GM23338 (cell line): ENCODE measurements at regions not wholly inside any gene's neighbourhood (a gene's known extent, or its start where the extent isn't known, plus 50 kb on each side); places are given as distances from the start of the nearest gene placed in this dataset.

Source experiments
- ATAC-seq: fragments of 200-7000 bp; cut with Tn5 transposase; 3 replicates; pipeline ENCODE4 v1.9.1; 2020
- DNase-seq: peaks from one replicate; pipeline ENCODE4 v3.0.0-alpha.2; 2015; ENCODE audit warnings: low spot score
- H2AFZ ChIP-seq: fragments of 200-600 bp; sonication (generic); 2 replicates; pipeline ENCODE4 v1.8.0; 2016; ENCODE audit warnings: antibody characterized with exemption, mild to moderate bottlenecking, moderate library complexity
- H3F3A ChIP-seq: fragments of 200-600 bp; sonication (generic); replicated peaks from 2 replicates; pipeline ENCODE4 v1.8.0; 2017; ENCODE audit warnings: antibody characterized with exemption, mixed run types, low read depth
- H3K27ac ChIP-seq: fragments of 200-600 bp; sonication (generic); 2 replicates; pipeline ENCODE4 v1.6.1; 2016; ENCODE audit warnings: low read depth
- H3K27me3 ChIP-seq: fragments of 200-600 bp; sonication (generic); 2 replicates; pipeline ENCODE4 v1.8.0; 2016; ENCODE audit warnings: mild to moderate bottlenecking, mixed run types, moderate library complexity; ENCODE audit not compliant: insufficient read depth
- H3K36me3 ChIP-seq: fragments of 200-600 bp; sonication (generic); 2 replicates; pipeline ENCODE4 v1.8.0; 2016; ENCODE audit warnings: mild to moderate bottlenecking; ENCODE audit not compliant: insufficient read depth
- H3K4me1 ChIP-seq: fragments of 200-600 bp; sonication (generic); 2 replicates; pipeline ENCODE4 v1.8.0; 2016; ENCODE audit warnings: mild to moderate bottlenecking, moderate library complexity; ENCODE audit not compliant: insufficient read depth
- H3K4me2 ChIP-seq: fragments of 200-600 bp; sonication (generic); 2 replicates; pipeline ENCODE4 v1.7.1; 2017; ENCODE audit warnings: mixed run types
- H3K4me3 ChIP-seq: fragments of 200-600 bp; sonication (generic); 2 replicates; pipeline ENCODE4 v1.6.1; 2016; ENCODE audit warnings: mixed run types
- H3K79me2 ChIP-seq: fragments of 200-600 bp; sonication (generic); replicated peaks from 2 replicates; pipeline ENCODE4 v1.8.0; 2017; ENCODE audit warnings: mild to moderate bottlenecking; ENCODE audit not compliant: insufficient read depth
- H3K9me2 ChIP-seq: fragments of 200-600 bp; sonication (generic); 2 replicates; pipeline ENCODE4 v1.8.0; 2017; ENCODE audit not compliant: insufficient read depth
- H4K20me1 ChIP-seq: fragments of 200-600 bp; sonication (generic); replicated peaks from 2 replicates; pipeline ENCODE4 v1.8.0; 2017; ENCODE audit warnings: mild to moderate bottlenecking; ENCODE audit not compliant: insufficient read depth
- H3K27ac Mint-ChIP-seq: 2 replicates; pipeline ENCODE4 v1.8.0; 2020; ENCODE audit warnings: inconsistent platforms, mild to moderate bottlenecking, moderate library complexity, mixed read lengths
- H3K27me3 Mint-ChIP-seq: 3 replicates; pipeline ENCODE4 v1.8.0; 2022; ENCODE audit warnings: low read depth, mild to moderate bottlenecking, moderate library complexity, mixed read lengths, inconsistent platforms; ENCODE audit not compliant: insufficient read depth, poor library complexity
- H3K36me3 Mint-ChIP-seq: 3 replicates; pipeline ENCODE4 v1.8.0; 2021; ENCODE audit warnings: low read depth, mild to moderate bottlenecking, inconsistent platforms, moderate library complexity, mixed read lengths
- H3K4me1 Mint-ChIP-seq: 3 replicates; pipeline ENCODE4 v1.8.0; 2020; ENCODE audit warnings: mild to moderate bottlenecking, inconsistent platforms, mixed read lengths
- H3K4me3 Mint-ChIP-seq: 3 replicates; pipeline ENCODE4 v1.8.0; 2021; ENCODE audit warnings: moderate library complexity, mild to moderate bottlenecking, inconsistent platforms, mixed read lengths
- H3K9me3 Mint-ChIP-seq: 3 replicates; pipeline ENCODE4 v1.8.0; 2020; ENCODE audit warnings: moderate library complexity, mild to moderate bottlenecking, inconsistent platforms, mixed read lengths
- CREB1 ChIP-seq: fragments of 250-450 bp; sonication (Bioruptor Pico); IDR thresholded peaks from 2 replicates; pipeline ENCODE4 v1.5.0; 2020; ENCODE audit warnings: low read depth, mild to moderate bottlenecking, moderate library complexity
- EZH2 ChIP-seq: fragments of 200-600 bp; sonication (generic); IDR thresholded peaks from one replicate; pipeline ENCODE4 v1.8.0; 2017; ENCODE audit warnings: antibody characterized with exemption, mild to moderate bottlenecking, low read depth; ENCODE audit not compliant: unreplicated experiment
- EZH2phosphoT487 ChIP-seq: fragments of 200-600 bp; sonication (generic); IDR thresholded peaks from one replicate; pipeline ENCODE4 v1.8.1; 2018; ENCODE audit warnings: antibody characterized with exemption; ENCODE audit not compliant: unreplicated experiment
- JUNB ChIP-seq: IDR thresholded peaks from one replicate; pipeline ENCODE4 v1.6.1; 2016; ENCODE audit warnings: antibody characterized with exemption; ENCODE audit not compliant: unreplicated experiment
- NANOG ChIP-seq: IDR thresholded peaks from 2 replicates; pipeline ENCODE4 v1.6.1; 2016; ENCODE audit warnings: antibody characterized with exemption, borderline replicate concordance
- POLR2AphosphoS5 ChIP-seq: IDR thresholded peaks from 2 replicates; pipeline ENCODE4 v1.6.1; 2016; ENCODE audit warnings: antibody characterized with exemption, low read depth
- REST ChIP-seq: IDR thresholded peaks from one replicate; pipeline ENCODE4 v1.6.1; 2018; ENCODE audit warnings: antibody characterized with exemption; ENCODE audit not compliant: unreplicated experiment
- STAT1 ChIP-seq: IDR thresholded peaks from one replicate; pipeline ENCODE4 v1.6.1; 2016; ENCODE audit warnings: antibody characterized with exemption; ENCODE audit not compliant: unreplicated experiment
- ZNF114 ChIP-seq: fragments of 250-450 bp; sonication (Bioruptor Pico); IDR thresholded peaks from 2 replicates; pipeline ENCODE4 v1.5.0; 2020; ENCODE audit warnings: mild to moderate bottlenecking, moderate library complexity
- ZNF331 ChIP-seq: fragments of 250-450 bp; sonication (Bioruptor Pico); IDR thresholded peaks from 2 replicates; pipeline ENCODE4 v1.5.0; 2020; ENCODE audit warnings: low read depth, mild to moderate bottlenecking, moderate library complexity
- TF ChIP-seq, protein P1 (sequence below), 2 experiments: fragments of 200-600 bp in 1 of 2; sonication (generic) in 1 of 2; conservative IDR thresholded peaks; 2 replicates each; pipeline versions ENCODE4 v1.5.1 to v1.6.1; 2016 to 2017; ENCODE audit warnings: antibody characterized with exemption in 2 of 2, low read depth in 2 of 2, mild to moderate bottlenecking in 2 of 2, moderate library complexity in 1 of 2
- TF ChIP-seq, protein P2 (sequence below): IDR thresholded peaks from 2 replicates; pipeline ENCODE4 v1.6.1; 2016; ENCODE audit warnings: antibody characterized with exemption

DNA sequence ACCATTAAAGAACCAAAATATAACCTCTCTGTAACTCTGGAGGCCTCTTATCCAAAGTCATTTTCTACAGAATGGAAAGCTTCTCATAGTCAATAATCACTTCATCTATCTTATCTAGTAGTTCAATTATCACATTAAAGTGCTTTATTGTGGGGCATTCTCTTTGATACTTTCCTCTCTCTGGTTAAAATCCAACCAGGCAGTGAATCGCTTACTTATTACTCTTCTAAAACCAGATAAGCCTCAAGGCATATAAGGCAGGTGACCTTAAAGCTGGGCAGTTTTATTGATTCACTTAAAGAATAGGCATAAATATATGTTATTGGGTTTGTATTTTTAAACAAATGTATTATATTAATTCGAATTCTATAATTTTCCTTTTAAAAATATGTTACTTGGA is 2162.1 kb upstream of the TENM3 start:
- H3K27me3 Mint-ChIP-seq = peaks cover 5% of the 10 kb centered on the region
- no peak overlapping the region for H3K4me2 ChIP-seq
- no peak overlapping the region for H3K27ac Mint-ChIP-seq
- H3K4me1 ChIP-seq = peaks cover 9% of the 10 kb centered on the region
- H3K36me3 Mint-ChIP-seq = no peaks in the 10 kb centered on the region
- no peaks in the 10 kb centered on the region for H3K9me3 Mint-ChIP-seq
- H2AFZ ChIP-seq = no peak overlapping the region
- no peaks in the 10 kb centered on the region for H3K36me3 ChIP-seq
- DNase-seq = no peak
- no peaks in the 10 kb centered on the region for H3K9me2 ChIP-seq
- no peak for TF ChIP-seq JUNB
- TF ChIP-seq, protein P1, sequence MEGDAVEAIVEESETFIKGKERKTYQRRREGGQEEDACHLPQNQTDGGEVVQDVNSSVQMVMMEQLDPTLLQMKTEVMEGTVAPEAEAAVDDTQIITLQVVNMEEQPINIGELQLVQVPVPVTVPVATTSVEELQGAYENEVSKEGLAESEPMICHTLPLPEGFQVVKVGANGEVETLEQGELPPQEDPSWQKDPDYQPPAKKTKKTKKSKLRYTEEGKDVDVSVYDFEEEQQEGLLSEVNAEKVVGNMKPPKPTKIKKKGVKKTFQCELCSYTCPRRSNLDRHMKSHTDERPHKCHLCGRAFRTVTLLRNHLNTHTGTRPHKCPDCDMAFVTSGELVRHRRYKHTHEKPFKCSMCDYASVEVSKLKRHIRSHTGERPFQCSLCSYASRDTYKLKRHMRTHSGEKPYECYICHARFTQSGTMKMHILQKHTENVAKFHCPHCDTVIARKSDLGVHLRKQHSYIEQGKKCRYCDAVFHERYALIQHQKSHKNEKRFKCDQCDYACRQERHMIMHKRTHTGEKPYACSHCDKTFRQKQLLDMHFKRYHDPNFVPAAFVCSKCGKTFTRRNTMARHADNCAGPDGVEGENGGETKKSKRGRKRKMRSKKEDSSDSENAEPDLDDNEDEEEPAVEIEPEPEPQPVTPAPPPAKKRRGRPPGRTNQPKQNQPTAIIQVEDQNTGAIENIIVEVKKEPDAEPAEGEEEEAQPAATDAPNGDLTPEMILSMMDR (conservative IDR thresholded peaks at IDR 0.05; ENCODE audit: low read depth in 2 of 2) = no peak
- no peak for TF ChIP-seq ZNF331 (CRISPR knock-in tag)
- TF ChIP-seq ZNF114 (CRISPR knock-in tag) = no peak
- TF ChIP-seq POLR2AphosphoS5 = no peak
- H3K79me2 ChIP-seq = no peaks in the 10 kb centered on the region
- H3F3A ChIP-seq = no peaks in the 10 kb centered on the region
- no peaks in the 10 kb centered on the region for H3K27me3 ChIP-seq
- no peak overlapping the region for H3K4me3 Mint-ChIP-seq
- H3K4me1 Mint-ChIP-seq = peaks cover 27% of the 10 kb centered on the region
- H3K4me3 ChIP-seq = no peak overlapping the region
- ATAC-seq = no peak
- no peak overlapping the region for H3K27ac ChIP-seq
- H4K20me1 ChIP-seq = no peaks in the 10 kb centered on the region

- Histone ChIP-seq H3K36me3 (no peaks in the 10 kb centered on the region), H2AFZ (no peak overlapping the region), H3K27ac (no peak overlapping the region), H4K20me1 (no peaks in the 10 kb centered on the region), H3K79me2 (no peaks in the 10 kb centered on the region), H3K9me2 (no peaks in the 10 kb centered on the region), H3K4me1 (no peaks in the 10 kb centered on the region), H3K4me2 (no peak overlapping the region), H3K27me3 (no peaks in the 10 kb centered on the region), H3K4me3 (no peak overlapping the region), H3F3A (no peaks in the 10 kb centered on the region)
- ATAC-seq = no peak
- no peak for DNase-seq
- Mint-ChIP-seq H3K36me3 (no peaks in the 10 kb centered on the region), H3K4me3 (no peak overlapping the region), H3K9me3 (no peaks in the 10 kb centered on the region), H3K27me3 (peaks cover 2% of the 10 kb centered on the region), H3K4me1 (peaks cover 6% of the 10 kb centered on the region; the same call in 2 of the 3 replicates), H3K27ac (no peak overlapping the region)
- TF ChIP-seq NANOG = no peak
- no peak for TF ChIP-seq POLR2AphosphoS5
- TF ChIP-seq ZNF331 (CRISPR knock-in tag) = no peak
- TF ChIP-seq EZH2 = no peak
- TF ChIP-seq JUNB = no peak
- TF ChIP-seq, protein P1 (conservative IDR thresholded peaks at IDR 0.05; ENCODE audit: low read depth in 2 of 2) = no peak
- no peak for TF ChIP-seq STAT1
- TF ChIP-seq EZH2phosphoT487 = no peak
- no peak for TF ChIP-seq CREB1
- TF ChIP-seq REST = no peak
- TF ChIP-seq, protein P2, sequence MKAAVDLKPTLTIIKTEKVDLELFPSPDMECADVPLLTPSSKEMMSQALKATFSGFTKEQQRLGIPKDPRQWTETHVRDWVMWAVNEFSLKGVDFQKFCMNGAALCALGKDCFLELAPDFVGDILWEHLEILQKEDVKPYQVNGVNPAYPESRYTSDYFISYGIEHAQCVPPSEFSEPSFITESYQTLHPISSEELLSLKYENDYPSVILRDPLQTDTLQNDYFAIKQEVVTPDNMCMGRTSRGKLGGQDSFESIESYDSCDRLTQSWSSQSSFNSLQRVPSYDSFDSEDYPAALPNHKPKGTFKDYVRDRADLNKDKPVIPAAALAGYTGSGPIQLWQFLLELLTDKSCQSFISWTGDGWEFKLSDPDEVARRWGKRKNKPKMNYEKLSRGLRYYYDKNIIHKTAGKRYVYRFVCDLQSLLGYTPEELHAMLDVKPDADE = no peak
These were observed 2158.6 kb upstream of the TENM3 start for GRCh38 chr4:180084561-180084960.
